ENCODE measurements at regions not wholly inside any gene's neighbourhood (a gene's known extent, or its start where the extent isn't known, plus 50 kb on each side); places are given as distances from the start of the nearest gene placed in this dataset.

- WGBS, 2 experiments (ENCODE audit: insufficient coverage in 1 of 2, insufficient read length in 1 of 2): 95% methylated on average over 1 of the region's 1 CpG; no CpG with 5 or more reads in 1 of the 2 experiments
- Histone ChIP-seq H3K9me3 (ENCODE audit: control insufficient read depth, low read length) (no peaks in the 10 kb centered on the region), H3K9ac (ENCODE audit: extremely low read depth, low read length, poor library complexity, severe bottlenecking) (no peak overlapping the region), H3K27me3 (ENCODE audit: control insufficient read depth, insufficient read depth, low read length, poor library complexity, severe bottlenecking) (no peaks in the 10 kb centered on the region), H3K4me3 (ENCODE audit: low read length) (no peak overlapping the region), H3K27ac (ENCODE audit: low read depth, low read length) (no peak overlapping the region), H3K4me1 (ENCODE audit: control insufficient read depth, insufficient read depth, low read length) (no peaks in the 10 kb centered on the region), H3K36me3 (ENCODE audit: control insufficient read depth, insufficient read depth, low read length) (no peaks in the 10 kb centered on the region)
- no peak for DNase-seq
- TF ChIP-seq, protein P1, sequence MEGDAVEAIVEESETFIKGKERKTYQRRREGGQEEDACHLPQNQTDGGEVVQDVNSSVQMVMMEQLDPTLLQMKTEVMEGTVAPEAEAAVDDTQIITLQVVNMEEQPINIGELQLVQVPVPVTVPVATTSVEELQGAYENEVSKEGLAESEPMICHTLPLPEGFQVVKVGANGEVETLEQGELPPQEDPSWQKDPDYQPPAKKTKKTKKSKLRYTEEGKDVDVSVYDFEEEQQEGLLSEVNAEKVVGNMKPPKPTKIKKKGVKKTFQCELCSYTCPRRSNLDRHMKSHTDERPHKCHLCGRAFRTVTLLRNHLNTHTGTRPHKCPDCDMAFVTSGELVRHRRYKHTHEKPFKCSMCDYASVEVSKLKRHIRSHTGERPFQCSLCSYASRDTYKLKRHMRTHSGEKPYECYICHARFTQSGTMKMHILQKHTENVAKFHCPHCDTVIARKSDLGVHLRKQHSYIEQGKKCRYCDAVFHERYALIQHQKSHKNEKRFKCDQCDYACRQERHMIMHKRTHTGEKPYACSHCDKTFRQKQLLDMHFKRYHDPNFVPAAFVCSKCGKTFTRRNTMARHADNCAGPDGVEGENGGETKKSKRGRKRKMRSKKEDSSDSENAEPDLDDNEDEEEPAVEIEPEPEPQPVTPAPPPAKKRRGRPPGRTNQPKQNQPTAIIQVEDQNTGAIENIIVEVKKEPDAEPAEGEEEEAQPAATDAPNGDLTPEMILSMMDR (conservative IDR thresholded peaks at IDR 0.05): no peak
- no peaks in the 10 kb centered on the region for H3K9me3 Mint-ChIP-seq
- no peak overlapping the region for H3K4me3 Mint-ChIP-seq
- peaks cover 17% of the 10 kb centered on the region for H3K4me1 Mint-ChIP-seq
- H3K27me3 Mint-ChIP-seq (ENCODE audit: insufficient read depth): peaks cover 2% of the 10 kb centered on the region
- no peak overlapping the region for H3K27ac Mint-ChIP-seq
- H3K36me3 Mint-ChIP-seq (ENCODE audit: low read depth): no peaks in the 10 kb centered on the region
These were observed 116.1 kb downstream of the DUSP6 start for GRCh38 chr12:89236237-89236636.

DNA sequence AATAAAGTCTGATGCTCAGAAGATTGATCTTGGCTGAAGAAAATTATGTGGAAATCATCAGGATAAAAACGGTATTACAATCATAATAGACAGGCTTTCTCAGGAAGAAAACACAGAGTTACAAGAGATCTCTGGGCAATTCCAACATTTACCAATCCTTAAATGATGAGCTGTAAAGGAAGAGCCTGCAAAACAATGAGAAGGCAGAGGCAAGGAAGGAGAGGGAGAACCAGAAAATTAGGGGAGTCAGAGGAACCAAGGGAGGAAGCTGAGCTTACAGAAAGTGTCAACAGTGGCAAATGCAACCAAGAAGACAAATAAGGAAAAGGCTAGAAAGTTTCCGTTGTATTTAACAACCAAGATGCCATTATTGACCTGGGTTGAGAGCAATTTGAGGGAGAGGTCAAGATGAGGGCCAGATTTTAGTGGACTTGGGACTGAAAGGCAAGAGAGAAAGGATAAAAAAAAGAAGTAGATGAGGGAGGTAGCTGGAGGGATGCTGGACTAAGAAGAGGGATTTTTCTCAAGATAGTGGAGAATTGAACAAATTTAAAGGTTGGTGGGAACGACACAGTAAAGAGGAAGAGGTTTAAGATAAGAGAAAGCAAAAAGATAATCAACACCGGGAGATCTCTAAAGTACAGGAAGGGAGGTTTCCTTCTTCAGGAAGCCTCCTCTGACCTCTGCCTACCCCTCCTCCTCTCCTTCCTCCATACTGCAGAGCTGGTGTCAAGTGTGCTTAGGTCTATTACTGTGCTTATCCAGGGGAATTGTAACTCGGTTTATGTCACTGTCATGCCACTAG is 116.9 kb downstream of the DUSP6 start:
- H3K4me1 ChIP-seq (ENCODE audit: control insufficient read depth, insufficient read depth, low read length): no peaks in the 10 kb centered on the region
- no peak overlapping the region for H3K27ac ChIP-seq (ENCODE audit: low read depth, low read length)

DNA sequence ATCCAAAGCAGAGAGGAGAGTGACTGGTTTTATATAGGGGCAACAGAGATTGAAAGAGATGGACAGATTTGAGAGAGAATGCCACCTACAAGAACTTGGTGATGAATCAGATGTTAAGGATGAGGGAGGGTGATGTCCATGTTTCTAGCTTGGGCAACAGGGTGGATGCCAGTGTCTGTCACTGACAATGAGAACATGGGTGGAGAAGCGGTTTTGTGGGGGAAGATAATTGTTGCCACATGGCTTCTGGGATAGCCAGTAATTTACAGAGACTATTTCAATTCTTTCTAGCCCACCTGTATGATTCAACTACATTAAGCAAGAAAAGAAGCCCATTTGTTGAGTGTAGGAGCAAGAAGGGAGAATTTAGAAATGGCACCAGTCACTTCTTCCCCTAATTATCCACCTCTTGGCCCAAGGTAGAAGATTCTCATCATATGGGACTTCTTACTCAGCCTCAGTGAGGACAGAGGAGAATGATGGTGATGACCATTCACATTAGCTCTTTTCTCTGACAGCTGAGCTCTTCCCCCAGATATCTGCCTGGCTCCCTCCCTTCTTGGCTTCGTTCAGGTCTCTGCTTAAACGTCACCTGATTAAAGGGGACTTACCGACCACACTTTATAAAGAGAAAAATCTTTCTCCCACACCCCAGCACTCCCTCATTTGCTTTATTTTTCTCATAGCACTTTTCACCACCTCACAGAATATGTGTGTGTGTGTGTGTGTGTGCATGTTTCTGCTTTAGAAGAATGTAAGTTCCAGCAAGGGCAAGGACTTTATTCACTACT is 117.8 kb downstream of the DUSP6 start:
- Mint-ChIP-seq H3K4me1 (peaks cover 16% of the 10 kb centered on the region), H3K27ac (no peak overlapping the region), H3K9me3 (no peaks in the 10 kb centered on the region), H3K27me3 (ENCODE audit: insufficient read depth) (peaks cover 2% of the 10 kb centered on the region), H3K4me3 (no peak overlapping the region), H3K36me3 (ENCODE audit: low read depth) (no peaks in the 10 kb centered on the region)
- H3K9ac ChIP-seq (ENCODE audit: extremely low read depth, low read length, poor library complexity, severe bottlenecking): no peak overlapping the region
- no peak overlapping the region for H3K4me3 ChIP-seq (ENCODE audit: low read length)
- no peaks in the 10 kb centered on the region for H3K36me3 ChIP-seq (ENCODE audit: control insufficient read depth, insufficient read depth, low read length)
- no peak for DNase-seq
- 90 to 100% methylated on average over 1 to 4 of the region's 4 CpGs for WGBS, 2 experiments (ENCODE audit: insufficient coverage in 1 of 2, insufficient read length in 1 of 2)
- H3K27me3 ChIP-seq (ENCODE audit: control insufficient read depth, insufficient read depth, low read length, poor library complexity, severe bottlenecking): no peaks in the 10 kb centered on the region
- no peak overlapping the region for H3K27ac ChIP-seq (ENCODE audit: low read depth, low read length)
- no peaks in the 10 kb centered on the region for H3K4me1 ChIP-seq (ENCODE audit: control insufficient read depth, insufficient read depth, low read length)
- TF ChIP-seq, protein P1 (conservative IDR thresholded peaks at IDR 0.05): no peak
- no peaks in the 10 kb centered on the region for H3K9me3 ChIP-seq (ENCODE audit: control insufficient read depth, low read length)

More for the DNA sequence above, 116.9 kb downstream of the DUSP6 start:
- H3K4me3 ChIP-seq (ENCODE audit: low read length): no peak overlapping the region
- Mint-ChIP-seq H3K9me3 (no peaks in the 10 kb centered on the region), H3K27me3 (ENCODE audit: insufficient read depth) (peaks cover 2% of the 10 kb centered on the region), H3K4me3 (no peak overlapping the region), H3K36me3 (ENCODE audit: low read depth) (no peaks in the 10 kb centered on the region), H3K4me1 (peaks cover 17% of the 10 kb centered on the region), H3K27ac (no peak overlapping the region)
- no peaks in the 10 kb centered on the region for H3K27me3 ChIP-seq (ENCODE audit: control insufficient read depth, insufficient read depth, low read length, poor library complexity, severe bottlenecking)
- H3K36me3 ChIP-seq (ENCODE audit: control insufficient read depth, insufficient read depth, low read length): no peaks in the 10 kb centered on the region
- TF ChIP-seq, protein P1 (conservative IDR thresholded peaks at IDR 0.05): no peak
- WGBS, 2 experiments (ENCODE audit: insufficient coverage in 1 of 2, insufficient read length in 1 of 2): 77 to 92% methylated on average over 2 to 5 of the region's 5 CpGs
- no peaks in the 10 kb centered on the region for H3K9me3 ChIP-seq (ENCODE audit: control insufficient read depth, low read length)
- DNase-seq: no peak
- H3K9ac ChIP-seq (ENCODE audit: extremely low read depth, low read length, poor library complexity, severe bottlenecking): no peak overlapping the region
